ENCODE measurements at regions not wholly inside any gene's neighbourhood (a gene's known extent, or its start where the extent isn't known, plus 50 kb on each side); places are given as distances from the start of the nearest gene placed in this dataset.

DNA sequence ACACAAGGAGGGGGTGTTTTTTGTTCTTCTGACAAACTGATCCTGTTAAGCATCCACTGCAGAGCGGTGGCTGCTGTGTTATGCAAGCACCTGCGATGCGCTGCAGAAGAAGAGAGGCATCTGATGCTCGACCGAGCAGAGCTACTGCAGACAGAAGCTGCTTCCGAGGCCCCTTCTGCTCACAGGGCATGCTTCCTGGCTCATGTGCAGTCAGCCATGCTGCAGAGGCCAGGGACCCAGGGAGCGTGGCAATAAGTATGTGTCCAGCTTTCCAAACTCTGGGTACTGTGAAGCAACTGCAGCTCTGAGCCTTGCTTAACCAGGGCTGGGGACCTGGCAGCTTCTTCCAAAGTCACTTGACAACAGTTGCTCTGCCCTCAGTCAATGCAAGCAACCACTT, 448.6 kb upstream of the RBFOX1 start:
- Histone ChIP-seq H3K4me1 (ENCODE audit: insufficient read depth, low read length) (no peaks in the 10 kb centered on the region), H3K4me2 (ENCODE audit: low read length) (no peak overlapping the region), H3K36me3 (ENCODE audit: low read depth, low read length) (no peaks in the 10 kb centered on the region), H3K9me2 (replicated peaks; ENCODE audit: low read length) (no peaks in the 10 kb centered on the region), H3K4me3 (ENCODE audit: low read length) (no peak overlapping the region), H3K79me2 (ENCODE audit: low read length) (no peaks in the 10 kb centered on the region), H3K9ac (ENCODE audit: low read length) (no peak overlapping the region), H3K9me3 (ENCODE audit: low read length) (no peaks in the 10 kb centered on the region), H2AFZ (ENCODE audit: low read length) (no peak overlapping the region), H3F3A (ENCODE audit: low read length, unreplicated experiment) (no peaks in the 10 kb centered on the region), H3K27ac (ENCODE audit: low read length) (no peak overlapping the region), H3K27me3 (ENCODE audit: low read length) (no peaks in the 10 kb centered on the region), H4K20me1 (ENCODE audit: low read length) (no peaks in the 10 kb centered on the region)
- intact Hi-C loops (cut with micrococcal nuclease), result no loop called here
- TF ChIP-seq EZH2 (IDR thresholded peaks at IDR 0.05; ENCODE audit: low read length, unreplicated experiment), result no peak
- TF ChIP-seq, protein P1, sequence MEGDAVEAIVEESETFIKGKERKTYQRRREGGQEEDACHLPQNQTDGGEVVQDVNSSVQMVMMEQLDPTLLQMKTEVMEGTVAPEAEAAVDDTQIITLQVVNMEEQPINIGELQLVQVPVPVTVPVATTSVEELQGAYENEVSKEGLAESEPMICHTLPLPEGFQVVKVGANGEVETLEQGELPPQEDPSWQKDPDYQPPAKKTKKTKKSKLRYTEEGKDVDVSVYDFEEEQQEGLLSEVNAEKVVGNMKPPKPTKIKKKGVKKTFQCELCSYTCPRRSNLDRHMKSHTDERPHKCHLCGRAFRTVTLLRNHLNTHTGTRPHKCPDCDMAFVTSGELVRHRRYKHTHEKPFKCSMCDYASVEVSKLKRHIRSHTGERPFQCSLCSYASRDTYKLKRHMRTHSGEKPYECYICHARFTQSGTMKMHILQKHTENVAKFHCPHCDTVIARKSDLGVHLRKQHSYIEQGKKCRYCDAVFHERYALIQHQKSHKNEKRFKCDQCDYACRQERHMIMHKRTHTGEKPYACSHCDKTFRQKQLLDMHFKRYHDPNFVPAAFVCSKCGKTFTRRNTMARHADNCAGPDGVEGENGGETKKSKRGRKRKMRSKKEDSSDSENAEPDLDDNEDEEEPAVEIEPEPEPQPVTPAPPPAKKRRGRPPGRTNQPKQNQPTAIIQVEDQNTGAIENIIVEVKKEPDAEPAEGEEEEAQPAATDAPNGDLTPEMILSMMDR (conservative IDR thresholded peaks at IDR 0.05; ENCODE audit: low read depth, low read length), result no peak
- TF ChIP-seq EZH2phosphoT487 (IDR thresholded peaks at IDR 0.05; ENCODE audit: borderline replicate concordance, low read length), result no peak
- ChIA-PET POLR2A (ENCODE audit: unreplicated experiment) (no interaction called here), CTCF (no interaction called here)
- ATAC-seq (no peak), DNase-seq (no peak)
- no TSS peak for BruUV-seq (replicated peaks)

DNA sequence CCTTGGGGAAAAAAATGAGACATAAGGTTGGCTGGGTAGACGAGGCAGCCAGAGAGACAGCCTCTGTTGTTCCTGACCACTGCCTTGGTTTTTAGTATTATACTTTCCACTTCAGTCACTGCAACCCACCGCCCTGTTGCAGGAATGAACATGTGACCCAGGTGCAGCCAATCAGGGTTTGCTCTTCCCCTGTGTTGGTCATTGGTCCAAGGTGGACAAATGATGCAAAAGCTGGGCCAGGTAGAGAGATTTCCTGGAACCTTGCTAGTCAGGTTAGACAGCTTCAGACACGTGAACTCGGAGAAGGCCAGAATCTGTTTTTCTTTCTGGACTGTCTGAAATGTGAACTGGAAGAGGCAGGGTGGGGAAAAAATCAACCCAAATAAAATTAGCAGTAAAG, 452.4 kb upstream of the RBFOX1 start:
- no peak overlapping the region for H3K4me2 ChIP-seq (ENCODE audit: low read length)
- TF ChIP-seq EZH2 (IDR thresholded peaks at IDR 0.05; ENCODE audit: low read length, unreplicated experiment), result no peak
- TF ChIP-seq, protein P1 (conservative IDR thresholded peaks at IDR 0.05; ENCODE audit: low read depth, low read length), result no peak
- no peak for TF ChIP-seq EZH2phosphoT487 (IDR thresholded peaks at IDR 0.05; ENCODE audit: borderline replicate concordance, low read length)
- intact Hi-C loops (cut with micrococcal nuclease), result no loop called here
- no peaks in the 10 kb centered on the region for H3K4me1 ChIP-seq (ENCODE audit: insufficient read depth, low read length)
- H3K9me2 ChIP-seq (replicated peaks; ENCODE audit: low read length), result no peaks in the 10 kb centered on the region
- H3K79me2 ChIP-seq (ENCODE audit: low read length), result no peaks in the 10 kb centered on the region
- H2AFZ ChIP-seq (ENCODE audit: low read length), result no peak overlapping the region
- no peaks in the 10 kb centered on the region for H3K9me3 ChIP-seq (ENCODE audit: low read length)
- no peaks in the 10 kb centered on the region for H3K27me3 ChIP-seq (ENCODE audit: low read length)
- no peaks in the 10 kb centered on the region for H4K20me1 ChIP-seq (ENCODE audit: low read length)
- DNase-seq (no peak), ATAC-seq (no peak)
- POLR2A ChIA-PET (ENCODE audit: unreplicated experiment), result no interaction called here
- CTCF ChIA-PET, result no interaction called here
- no peak overlapping the region for H3K4me3 ChIP-seq (ENCODE audit: low read length)
- no peak overlapping the region for H3K9ac ChIP-seq (ENCODE audit: low read length)
- H3F3A ChIP-seq (ENCODE audit: low read length, unreplicated experiment), result no peaks in the 10 kb centered on the region
- H3K36me3 ChIP-seq (ENCODE audit: low read depth, low read length), result no peaks in the 10 kb centered on the region
- H3K27ac ChIP-seq (ENCODE audit: low read length), result no peak overlapping the region
- no TSS peak for BruUV-seq (replicated peaks)

DNA sequence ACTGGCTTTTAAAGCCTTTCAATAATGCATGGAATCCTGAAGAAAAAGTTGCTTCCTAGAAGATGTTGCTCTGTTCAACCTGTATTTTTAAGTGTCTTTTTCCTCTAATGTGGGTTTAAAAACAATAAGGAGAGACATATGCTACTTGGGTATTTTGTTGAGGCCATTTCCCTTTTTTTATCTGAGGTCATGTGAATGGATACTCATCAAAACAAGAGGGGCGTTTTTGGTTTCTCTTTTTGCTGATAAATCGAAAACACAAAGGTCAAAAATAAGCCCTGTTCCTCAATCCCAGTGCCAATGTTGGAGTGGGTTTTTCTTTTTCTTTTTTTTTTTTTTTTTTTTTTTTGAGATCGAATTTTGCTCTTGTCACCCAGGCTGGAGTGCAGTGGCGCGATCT, 468.0 kb upstream of the RBFOX1 start:
- CTCF ChIA-PET, result no interaction called here

More for the DNA sequence above, 468.0 kb upstream of the RBFOX1 start:
- POLR2A ChIA-PET (ENCODE audit: unreplicated experiment), result no interaction called here
- Histone ChIP-seq H3K27me3 (ENCODE audit: low read length) (no peaks in the 10 kb centered on the region), H3K9me2 (replicated peaks; ENCODE audit: low read length) (no peaks in the 10 kb centered on the region), H3F3A (ENCODE audit: low read length, unreplicated experiment) (no peaks in the 10 kb centered on the region), H3K9ac (ENCODE audit: low read length) (no peak overlapping the region), H3K4me2 (ENCODE audit: low read length) (no peak overlapping the region), H3K9me3 (ENCODE audit: low read length) (no peaks in the 10 kb centered on the region), H2AFZ (ENCODE audit: low read length) (no peak overlapping the region), H3K4me3 (ENCODE audit: low read length) (no peak overlapping the region), H3K27ac (ENCODE audit: low read length) (no peak overlapping the region), H3K79me2 (ENCODE audit: low read length) (no peaks in the 10 kb centered on the region), H4K20me1 (ENCODE audit: low read length) (no peaks in the 10 kb centered on the region), H3K4me1 (ENCODE audit: insufficient read depth, low read length) (no peaks in the 10 kb centered on the region), H3K36me3 (ENCODE audit: low read depth, low read length) (no peaks in the 10 kb centered on the region)
- TF ChIP-seq EZH2phosphoT487 (IDR thresholded peaks at IDR 0.05; ENCODE audit: borderline replicate concordance, low read length) (no peak), EZH2 (IDR thresholded peaks at IDR 0.05; ENCODE audit: low read length, unreplicated experiment) (no peak)
- TF ChIP-seq, protein P1 (conservative IDR thresholded peaks at IDR 0.05; ENCODE audit: low read depth, low read length), result no peak
- no TSS peak for BruUV-seq (replicated peaks)
- no peak for DNase-seq
- ATAC-seq, result no peak
- intact Hi-C loops (cut with micrococcal nuclease), result no loop called here
